ENCODE measurements at regions not wholly inside any gene's neighbourhood (a gene's known extent, or its start where the extent isn't known, plus 50 kb on each side); places are given as distances from the start of the nearest gene placed in this dataset.

DNA sequence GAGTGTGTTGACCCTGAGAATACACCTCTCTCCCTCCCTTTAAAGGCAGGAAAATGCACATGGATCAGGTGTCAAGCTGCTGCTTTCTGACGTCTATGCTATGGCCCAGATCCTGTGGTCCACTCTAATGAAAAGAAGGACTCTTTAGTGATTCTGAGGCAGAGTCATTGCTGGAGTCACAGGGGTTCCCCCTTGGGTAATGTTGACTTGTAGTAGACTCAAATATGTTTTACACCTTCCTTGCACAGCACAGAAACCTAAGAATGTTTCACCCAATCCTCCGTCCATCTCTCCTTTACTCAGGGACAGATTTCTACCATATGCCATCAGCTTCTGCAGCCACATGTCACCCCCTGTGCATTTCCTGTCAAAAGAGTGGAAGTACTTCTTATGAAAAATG is 525.4 kb downstream of the TMEM121 start:
- H4K8ac ChIP-seq (ENCODE audit: extremely low read depth, insufficient read depth, low read length), result no peak overlapping the region
- H3K14ac ChIP-seq (ENCODE audit: insufficient read length), result no peak overlapping the region
- no peaks in the 10 kb centered on the region for H3K36me3 ChIP-seq (ENCODE audit: control insufficient read depth in 2 of 4, insufficient read depth in 4 of 4, low read length in 3 of 4)
- H2AFZ ChIP-seq (ENCODE audit: low read length), result no peak overlapping the region
- POLR2A ChIA-PET (ENCODE audit: partially characterized antibody), result no interaction called here
- CTCF ChIA-PET (ENCODE audit: partially characterized antibody), result no interaction called here
- H2BK12ac ChIP-seq (ENCODE audit: low read depth, low read length), result no peak overlapping the region
- no peaks in the 10 kb centered on the region for H3K79me1 ChIP-seq (ENCODE audit: low read depth, low read length)
- no peaks in the 10 kb centered on the region for H3K27me3 ChIP-seq (replicated peaks in 1 of 4; ENCODE audit: control insufficient read depth in 3 of 4, extremely low read depth in 1 of 4, insufficient read depth in 3 of 4, low read length in 3 of 4)
- no peak overlapping the region for H2AK5ac ChIP-seq (ENCODE audit: low read depth, low read length)
- no peaks in the 10 kb centered on the region for H3K4me1 ChIP-seq (replicated peaks in 1 of 4; ENCODE audit: control insufficient read depth in 3 of 4, insufficient read depth in 4 of 4, low read length in 3 of 4)
- no peak overlapping the region for H2BK120ac ChIP-seq (replicated peaks; ENCODE audit: low read depth, low read length)
- no peak overlapping the region for H2BK15ac ChIP-seq (ENCODE audit: low read length)
- WGBS, 2 experiments (ENCODE audit: extremely low coverage in 1 of 2, insufficient coverage in 1 of 2, insufficient read length in 1 of 2, insufficient replicate concordance in 2 of 2, low coverage in 1 of 2, low lambda C conversion rate in 2 of 2, missing lambda C conversion rate in 1 of 2), result 79% methylated on average over 2 of the region's 2 CpGs; no CpG with 5 or more reads in 1 of the 2 experiments
- FAIRE-seq (no peak), DNase-seq (ENCODE audit: low read depth in 1 of 2, low spot score in 2 of 2) (no peak)
- H3K18ac ChIP-seq (ENCODE audit: extremely low read depth, low read length), result no peak overlapping the region
- no peaks in the 10 kb centered on the region for H4K20me1 ChIP-seq (replicated peaks in 1 of 2; ENCODE audit: control insufficient read depth in 1 of 2, insufficient read depth in 2 of 2, low read length in 2 of 2)
- H2BK5ac ChIP-seq (ENCODE audit: low read depth, low read length), result no peak overlapping the region
- no peak overlapping the region for H3K56ac ChIP-seq (replicated peaks; ENCODE audit: insufficient read length, low read depth, low read length)
- no peak overlapping the region for H4K91ac ChIP-seq (replicated peaks; ENCODE audit: insufficient read length, low read length)
- H3K23me2 ChIP-seq (ENCODE audit: low read depth, low read length), result no peaks in the 10 kb centered on the region
- no peak overlapping the region for H3K4me2 ChIP-seq (ENCODE audit: insufficient read depth in 1 of 2, low read depth in 2 of 2, low read length in 2 of 2)
- H2BK20ac ChIP-seq (ENCODE audit: low read length), result no peak overlapping the region
- no peak overlapping the region for H3K9ac ChIP-seq (replicated peaks in 1 of 4; ENCODE audit: extremely low read depth in 1 of 4, low read depth in 3 of 4, low read length in 3 of 4)
- no peak overlapping the region for H3K4ac ChIP-seq (replicated peaks; ENCODE audit: insufficient read length, low read depth, low read length)
- H4K5ac ChIP-seq (ENCODE audit: insufficient read length, low read depth, low read length), result no peak overlapping the region
- H3K23ac ChIP-seq (ENCODE audit: insufficient read length), result no peak overlapping the region
- no peak overlapping the region for H3K4me3 ChIP-seq (ENCODE audit: extremely low read depth in 1 of 4, insufficient read depth in 2 of 4, low read depth in 3 of 4, low read length in 4 of 4)
- peaks cover 81 to 85% of the 10 kb centered on the region in 2 experiments for H3K9me3 ChIP-seq (ENCODE audit: insufficient read depth in 2 of 2, low read depth in 1 of 2, low read length in 1 of 2)
- no peaks in the 10 kb centered on the region for H3K79me2 ChIP-seq (ENCODE audit: control insufficient read depth in 1 of 2, insufficient read depth in 2 of 2, low read length in 2 of 2)
- no peak overlapping the region for H3K27ac ChIP-seq (ENCODE audit: low read depth, low read length)
- TF ChIP-seq CEBPB (IDR thresholded peaks at IDR 0.05; ENCODE audit: low read depth, low read length), result no peak

All from H1 (cell line).